Hematopoietic multipotent progenitor cell treated with erythropoietin and hydrocortisone succinate and interleukin-3 and kit ligand, for 8 days (in vitro differentiated cells): ENCODE measurements at regions not wholly inside any gene's neighbourhood (a gene's known extent, or its start where the extent isn't known, plus 50 kb on each side); places are given as distances from the start of the nearest gene placed in this dataset.
A peak's percentile ranks its signal among the peaks of the same experiment; 100 is the strongest.
"Not testable (repeated sequence)": the region's sequence is repeated elsewhere in the genome, so short reads cannot be mapped to it uniquely, and the experiment has no call there.

Experiments used
- DNase-seq: peaks from one replicate; pipeline ENCODE4 v3.0.0-alpha.2; 2015

- DNase-seq, result no peak
Observed at GRCh38 chr15:75100679-75101078, 77.3 kb downstream of the PPCDC start.

GRCh38 chr15:75104804-75105557, 81.6 kb downstream of the PPCDC start:
- peak; percentile 67 for DNase-seq

- DNase-seq, result no peak
Observed at GRCh38 chr15:75107516-75107907, 84.1 kb downstream of the PPCDC start.

- peak; percentile 69 for DNase-seq
Observed at GRCh38 chr15:75107908-75108838, 84.8 kb downstream of the PPCDC start.

- DNase-seq, result no peak
Observed at GRCh38 chr15:75109021-75109735, 85.8 kb downstream of the PPCDC start.

- DNase-seq, result peak; percentile 33
Observed at GRCh38 chr15:75109736-75110130, 86.3 kb downstream of the PPCDC start.

GRCh38 chr15:75112278-75112847, 89.0 kb downstream of the PPCDC start:
- DNase-seq, result peak; percentile 52

GRCh38 chr15:75112848-75113492, 88.7 kb upstream of the C15orf39 start:
- no peak for DNase-seq

- no peak for DNase-seq
Observed at GRCh38 chr15:75114327-75114726, 87.4 kb upstream of the C15orf39 start.

- DNase-seq, result no peak
Observed at GRCh38 chr15:75114796-75115195, 86.9 kb upstream of the C15orf39 start.

GRCh38 chr15:75115411-75115913, 86.2 kb upstream of the C15orf39 start:
- DNase-seq, result not testable (repeated sequence)

- not testable (repeated sequence) for DNase-seq
Observed at GRCh38 chr15:75116143-75116542, 85.5 kb upstream of the C15orf39 start.

GRCh38 chr15:75117993-75118392, 83.7 kb upstream of the C15orf39 start:
- no peak for DNase-seq

- not testable (repeated sequence) for DNase-seq
Observed at GRCh38 chr15:75119312-75119711, 82.4 kb upstream of the C15orf39 start.

GRCh38 chr15:75121491-75121890, 80.2 kb upstream of the C15orf39 start:
- DNase-seq, result peak; percentile 32

GRCh38 chr15:75123395-75123794, 78.3 kb upstream of the C15orf39 start:
- DNase-seq, result peak; percentile 70

GRCh38 chr15:75124278-75124677, 77.4 kb upstream of the C15orf39 start:
- not testable (repeated sequence) for DNase-seq

GRCh38 chr15:75125935-75126334, 75.7 kb upstream of the C15orf39 start:
- no peak for DNase-seq

- DNase-seq, result no peak
Observed at GRCh38 chr15:75126864-75127580, 74.7 kb upstream of the C15orf39 start.

- no peak for DNase-seq
Observed at GRCh38 chr15:75129788-75130187, 71.9 kb upstream of the C15orf39 start.

- no peak for DNase-seq
Observed at GRCh38 chr15:75131269-75131643, 70.4 kb upstream of the C15orf39 start.
